GM19468 (cell line): ENCODE measurements at regions not wholly inside any gene's neighbourhood (a gene's known extent, or its start where the extent isn't known, plus 50 kb on each side); places are given as distances from the start of the nearest gene placed in this dataset.
"Not testable (repeated sequence)": the region's sequence is repeated elsewhere in the genome, so short reads cannot be mapped to it uniquely, and the experiment has no call there.

Experiments used
- ATAC-seq: cut with Tn5 transposase; IDR thresholded peaks from one replicate; pipeline ENCODE4 v1.9.1; 2021; ENCODE audit warnings: mild to moderate bottlenecking, moderate library complexity, moderate number of reproducible peaks; ENCODE audit not compliant: unreplicated experiment; ENCODE audit errors: extremely low read depth

GRCh38 chr1:189131576-189131975 lies 1346.1 kb downstream of the BRINP3 start:
- ATAC-seq, result no peak

DNA sequence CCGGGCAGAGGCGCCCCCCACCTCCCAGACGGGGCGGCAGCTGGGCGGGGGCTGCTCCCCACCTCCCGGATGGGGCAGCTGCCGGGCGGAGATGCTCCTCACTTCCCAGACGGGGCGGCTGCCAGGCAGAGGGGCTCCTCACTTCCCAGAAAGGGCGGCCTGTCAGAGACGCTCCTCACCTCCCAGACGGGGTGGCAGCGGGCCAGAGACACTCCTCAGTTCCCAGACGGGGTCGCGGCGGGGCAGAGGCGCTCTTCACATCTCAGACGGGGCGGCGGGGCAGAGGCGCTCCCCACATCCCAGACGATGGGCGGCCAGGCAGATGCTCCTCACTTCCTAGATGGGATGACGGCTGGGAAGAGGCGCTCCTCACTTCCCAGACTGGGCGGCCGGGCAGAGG lies 1337.9 kb downstream of the BRINP3 start:
- not testable (repeated sequence) for ATAC-seq

DNA sequence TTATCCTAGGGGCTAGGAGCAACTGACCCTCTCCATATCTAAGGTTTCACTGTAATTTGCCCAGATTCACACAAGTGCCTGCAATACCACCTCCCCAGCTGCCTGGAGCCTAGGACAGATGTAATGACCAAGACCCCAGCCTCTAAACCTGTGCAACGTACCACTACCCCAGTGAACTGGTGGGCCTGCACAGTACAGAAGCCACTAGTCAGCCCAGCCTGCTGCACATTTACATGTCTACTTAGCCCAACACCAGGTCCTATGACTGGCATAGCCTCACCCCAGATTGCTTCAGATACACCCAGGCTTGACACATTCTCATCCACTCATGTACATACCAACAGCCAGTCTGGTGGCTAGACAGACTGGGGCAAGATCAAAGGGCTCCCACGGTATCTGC lies 1336.6 kb downstream of the BRINP3 start:
- no peak for ATAC-seq

GRCh38 chr1:189149547-189150375 lies 1327.9 kb downstream of the BRINP3 start:
- no peak for ATAC-seq

DNA sequence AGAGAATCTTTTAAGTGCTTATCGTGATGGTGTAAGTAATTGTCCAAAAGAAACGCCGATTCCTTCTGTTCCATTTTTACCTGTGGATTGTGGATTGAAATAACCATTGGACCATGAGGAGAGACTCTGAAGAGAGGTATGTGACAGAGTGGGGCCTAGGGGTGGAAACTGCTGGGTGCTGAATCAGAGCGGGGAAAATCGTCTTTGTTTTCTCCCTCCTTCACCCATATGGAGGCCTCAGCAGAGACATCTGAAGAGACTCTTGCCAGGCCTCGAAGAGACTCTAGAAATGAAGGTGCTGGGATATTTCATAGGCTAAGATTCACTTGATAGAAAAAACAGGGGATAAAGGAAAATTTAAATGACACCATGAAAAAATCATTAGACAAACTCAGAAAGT lies 1327.0 kb downstream of the BRINP3 start:
- no peak for ATAC-seq

GRCh38 chr1:189151361-189151760 lies 1326.3 kb downstream of the BRINP3 start:
- no peak for ATAC-seq

DNA sequence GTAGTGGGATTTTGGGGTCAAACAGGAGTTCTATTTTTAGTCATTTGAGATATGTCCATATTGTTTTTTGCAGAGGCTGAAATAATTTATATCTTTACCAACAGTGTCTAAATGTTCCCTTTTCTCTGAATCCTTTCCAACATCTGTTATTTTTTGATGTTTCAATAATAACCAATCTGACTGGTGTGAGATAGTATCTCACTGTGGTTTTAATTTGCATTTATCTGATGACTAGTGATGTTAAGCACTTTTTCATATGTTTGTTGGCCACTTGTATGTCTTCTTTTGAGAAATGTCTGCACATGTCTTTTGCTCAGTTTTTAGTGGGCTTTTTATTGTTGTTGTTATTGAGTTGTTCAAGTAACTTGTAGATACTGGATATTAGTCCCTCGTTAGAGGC lies 1325.0 kb downstream of the BRINP3 start:
- no peak for ATAC-seq

DNA sequence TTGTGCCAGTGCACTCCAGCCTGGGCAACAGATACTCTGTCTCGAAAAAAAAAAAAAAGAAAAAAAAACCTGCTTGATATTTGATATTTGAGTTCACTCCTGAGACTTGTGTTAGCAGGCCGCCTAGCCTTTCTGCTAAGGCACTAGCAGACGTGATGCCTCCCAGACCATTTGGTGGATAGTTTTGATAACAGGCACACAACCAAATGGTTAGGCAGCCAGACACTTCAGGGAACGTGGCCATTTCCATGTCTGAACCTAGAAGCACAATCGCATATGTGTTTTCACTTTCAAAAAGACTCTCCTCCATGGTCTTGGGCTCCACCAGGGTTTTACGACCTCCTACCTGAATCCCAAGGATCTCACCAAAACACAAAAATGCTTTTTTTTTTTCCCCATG lies 1319.5 kb downstream of the BRINP3 start:
- ATAC-seq, result no peak

DNA sequence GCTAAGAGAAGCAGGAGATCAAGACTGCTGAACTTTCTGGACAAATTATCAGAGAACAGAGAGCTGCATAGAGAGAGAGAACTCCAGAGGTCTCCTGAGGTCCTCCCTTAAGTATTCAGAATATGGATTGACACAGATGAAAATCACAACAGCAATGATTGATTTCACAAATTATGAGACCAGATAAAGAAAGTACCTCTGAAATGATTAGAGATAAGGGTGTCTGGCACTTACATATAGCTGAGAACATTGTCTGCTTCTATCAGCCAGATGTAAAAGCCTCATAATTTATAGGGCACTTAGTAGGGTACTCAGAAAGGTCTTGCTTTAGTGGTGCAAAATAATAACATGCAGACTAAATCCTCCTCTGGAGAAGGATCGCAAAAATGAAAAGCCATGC lies 1301.8 kb downstream of the BRINP3 start:
- no peak for ATAC-seq

GRCh38 chr1:189180057-189180456 lies 1297.6 kb downstream of the BRINP3 start:
- ATAC-seq, result no peak

GRCh38 chr1:189185097-189185496 lies 1292.6 kb downstream of the BRINP3 start:
- ATAC-seq, result no peak

GRCh38 chr1:189192741-189193520 lies 1284.7 kb downstream of the BRINP3 start:
- no peak for ATAC-seq

DNA sequence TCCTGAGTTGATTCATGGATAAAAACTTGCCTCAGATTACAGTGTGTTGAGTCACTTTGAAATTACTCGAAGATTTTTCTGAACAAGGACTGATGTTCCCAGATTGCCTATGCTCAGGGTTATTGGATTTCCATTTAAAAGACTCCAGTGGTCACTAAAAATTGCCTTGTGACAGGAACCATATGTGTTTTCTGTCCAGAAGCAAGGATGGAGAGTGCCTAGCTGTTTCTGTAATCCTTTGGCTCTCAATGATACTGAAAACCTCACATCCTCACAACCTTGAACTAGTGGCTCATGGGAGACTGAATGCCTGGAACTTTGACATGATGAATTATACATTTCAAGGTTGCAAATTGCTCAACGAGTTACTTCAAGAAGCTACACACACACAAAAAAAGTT lies 1271.8 kb downstream of the BRINP3 start:
- ATAC-seq, result no peak

- ATAC-seq, result no peak
These were observed 1271.0 kb downstream of the BRINP3 start for GRCh38 chr1:189206617-189207016.

DNA sequence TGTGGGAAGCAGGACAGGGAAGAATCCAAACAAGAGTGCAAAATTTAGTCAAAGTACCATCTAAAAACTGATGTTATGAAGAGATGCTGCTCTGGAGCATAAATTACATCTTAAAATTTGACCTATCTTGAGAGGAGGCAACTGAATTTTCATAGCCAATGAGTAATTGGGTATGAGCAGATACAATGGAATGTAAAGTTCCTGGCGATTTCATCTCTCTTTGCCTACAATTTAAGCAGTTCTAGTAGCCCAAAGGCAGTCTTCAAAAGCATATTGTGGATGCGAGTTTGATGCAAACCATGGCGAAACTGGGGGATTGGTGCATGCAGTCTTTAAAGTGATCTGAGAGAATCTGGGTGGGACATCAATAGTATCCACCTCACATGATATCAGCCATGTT lies 1265.9 kb downstream of the BRINP3 start:
- ATAC-seq, result no peak

DNA sequence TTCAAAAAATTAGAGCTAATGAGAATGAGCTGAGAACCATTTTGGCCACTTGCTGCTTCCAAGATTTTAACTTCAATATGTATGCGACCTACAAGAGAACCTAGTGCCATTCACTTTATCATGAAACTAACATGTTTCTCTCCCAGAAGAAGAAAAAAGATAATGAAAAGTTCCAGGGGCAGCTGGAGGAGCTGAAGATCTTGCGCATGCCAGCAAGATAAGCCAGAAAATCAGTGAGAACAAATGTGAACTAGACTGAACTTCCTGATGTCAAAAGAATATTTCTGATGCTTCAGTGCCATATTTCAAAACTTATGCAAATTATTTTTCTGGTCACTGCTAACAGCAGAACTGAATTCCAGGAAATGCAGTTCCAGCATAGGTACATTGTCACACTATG lies 1265.1 kb downstream of the BRINP3 start:
- ATAC-seq, result no peak

DNA sequence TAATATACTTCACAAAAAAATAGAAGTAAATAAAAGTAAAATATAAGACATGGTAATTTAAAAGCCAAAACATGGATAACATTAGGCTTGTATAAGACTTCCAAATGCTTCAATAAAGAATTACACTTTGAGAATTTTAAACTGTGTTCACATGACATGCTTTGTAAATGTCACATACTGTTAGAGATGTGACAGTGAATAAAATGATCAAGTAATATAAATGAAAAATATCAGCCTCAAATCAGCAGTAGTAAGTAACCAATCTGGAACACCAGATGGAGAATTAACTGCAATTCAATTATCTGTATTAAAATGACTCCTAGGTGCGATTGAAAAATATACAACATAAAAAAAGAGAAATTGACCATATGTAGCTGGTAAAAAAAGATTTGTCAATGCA lies 1260.8 kb downstream of the BRINP3 start:
- ATAC-seq, result no peak

DNA sequence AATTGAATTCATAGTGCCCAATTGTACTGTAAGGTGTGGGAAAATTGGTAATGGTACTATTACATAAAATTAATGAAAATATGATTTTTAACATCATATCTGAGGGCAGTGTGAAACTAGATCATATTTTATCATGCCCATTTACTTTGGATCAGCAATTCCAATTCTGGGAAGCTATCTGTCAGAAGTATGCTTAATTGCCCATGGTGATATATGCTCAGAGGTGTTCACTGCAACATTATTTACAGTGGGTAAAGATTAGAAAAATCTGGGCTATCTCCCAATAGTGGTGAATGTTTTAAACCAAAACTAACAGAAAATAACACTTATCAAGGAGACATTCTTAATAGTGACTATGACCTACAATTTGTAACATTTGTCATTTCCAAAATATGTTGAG lies 1260.0 kb downstream of the BRINP3 start:
- no peak for ATAC-seq

DNA sequence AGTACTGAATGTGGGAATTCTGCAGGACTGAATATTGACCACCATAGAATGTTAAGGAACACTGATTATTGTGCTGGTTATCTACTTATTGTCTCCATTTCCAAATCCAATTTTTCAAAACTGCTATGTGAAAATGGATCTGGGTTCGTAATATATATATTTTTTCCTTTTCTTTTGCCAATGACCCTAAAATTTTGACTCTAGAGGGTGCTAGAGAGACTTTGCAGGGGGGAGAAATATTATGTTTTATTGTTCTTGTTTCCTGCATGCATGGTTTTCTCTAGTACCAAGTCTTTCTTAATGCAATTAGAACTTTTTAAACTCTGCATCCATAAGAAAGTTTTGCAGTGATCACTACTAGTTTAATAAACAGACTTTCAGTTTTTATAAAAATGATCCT lies 1256.9 kb downstream of the BRINP3 start:
- ATAC-seq, result no peak

- not testable (repeated sequence) for ATAC-seq
These were observed 1251.9 kb downstream of the BRINP3 start for GRCh38 chr1:189225794-189226145.

DNA sequence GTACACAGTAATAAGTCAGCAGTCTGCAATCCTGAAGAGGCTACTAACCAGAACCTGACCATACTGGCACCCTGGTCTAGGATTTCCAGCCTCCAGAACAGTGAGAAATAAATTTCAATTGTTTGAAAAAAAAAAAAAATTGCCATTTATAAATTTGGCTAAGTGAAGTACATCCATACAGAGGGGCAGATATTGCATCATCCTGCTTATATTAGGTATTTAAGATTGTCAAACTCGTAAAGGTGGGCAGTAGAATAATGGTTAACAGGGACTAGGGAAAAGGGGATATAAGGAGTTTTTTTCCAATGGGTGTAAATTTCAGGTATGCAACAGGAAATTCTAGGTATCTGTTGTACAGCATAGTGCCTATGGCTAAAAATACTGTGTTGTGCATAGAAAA lies 1250.9 kb downstream of the BRINP3 start:
- no peak for ATAC-seq

DNA sequence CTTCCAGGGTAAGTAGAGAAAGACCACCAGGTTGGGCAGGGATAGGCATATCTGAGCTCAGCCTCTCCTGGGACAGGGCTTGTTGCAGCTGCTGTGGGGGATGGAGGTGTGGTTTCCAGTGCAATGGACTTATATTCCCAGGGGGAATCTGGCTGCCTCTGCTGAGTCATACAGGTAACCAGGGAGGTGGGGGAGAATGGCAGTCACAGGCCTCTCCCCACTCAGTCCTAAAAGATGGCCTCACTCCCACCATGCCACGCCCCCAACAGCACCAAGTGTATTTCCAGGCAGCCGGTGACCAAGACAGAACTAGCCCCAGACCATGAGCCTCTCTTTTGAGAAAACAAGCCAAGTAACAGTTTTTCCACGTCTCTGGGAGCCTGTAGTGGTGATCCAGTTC lies 1240.7 kb downstream of the BRINP3 start:
- no peak for ATAC-seq
